Neural cell (in vitro differentiated cells): ENCODE measurements at regions not wholly inside any gene's neighbourhood (a gene's known extent, or its start where the extent isn't known, plus 50 kb on each side); places are given as distances from the start of the nearest gene placed in this dataset.
"Not testable (repeated sequence)": the region's sequence is repeated elsewhere in the genome, so short reads cannot be mapped to it uniquely, and the experiment has no call there.

Experiments used
- H2AFZ ChIP-seq: fragments of 200-600, 300-800 bp; sonication (generic), shearing (Covaris generic); 2 replicates; pipeline ENCODE4 v1.6.0; 2014; ENCODE audit warnings: low read depth, mild to moderate bottlenecking, antibody characterized with exemption, low read length, moderate library complexity
- H3F3A ChIP-seq: fragments of 200-600 bp; shearing (Covaris generic); 2 replicates; pipeline ENCODE4 v1.6.1; 2016; ENCODE audit warnings: mild to moderate bottlenecking, moderate library complexity, mixed read lengths, antibody characterized with exemption, low read length; ENCODE audit not compliant: insufficient read depth, poor library complexity, severe bottlenecking
- H3K27ac ChIP-seq: fragments of 200-600, 300-800 bp; sonication (generic), shearing (Covaris generic); 2 replicates; pipeline ENCODE4 v1.5.1; 2014; ENCODE audit warnings: mild to moderate bottlenecking, low read length, moderate library complexity
- H3K27me3 ChIP-seq: fragments of 300-800, 200-600 bp; sonication (generic), shearing (Covaris generic); 2 replicates; pipeline ENCODE4 v1.6.0; 2014; ENCODE audit warnings: mild to moderate bottlenecking, low read depth, low read length, moderate library complexity; ENCODE audit not compliant: insufficient read depth
- H3K36me3 ChIP-seq: fragments of 300-800, 200-600 bp; sonication (generic), shearing (Covaris generic); 2 replicates; pipeline ENCODE4 v1.5.1; 2014; ENCODE audit warnings: mild to moderate bottlenecking, antibody characterized with exemption, low read length, moderate library complexity; ENCODE audit not compliant: insufficient read depth
- H3K4me2 ChIP-seq: fragments of 300-800, 200-600 bp; sonication (generic), shearing (Covaris generic); 2 replicates; pipeline ENCODE4 v1.6.0; 2014; ENCODE audit warnings: mild to moderate bottlenecking, low read length
- H3K4me3 ChIP-seq: fragments of 300-800, 200-600 bp; sonication (generic), shearing (Covaris generic); 2 replicates; pipeline ENCODE4 v1.5.1; 2014; ENCODE audit warnings: mild to moderate bottlenecking, low read length, moderate library complexity
- H3K79me2 ChIP-seq: fragments of 200-600 bp; shearing (Covaris generic); replicated peaks from 2 replicates; pipeline ENCODE4 v1.6.0; 2014; ENCODE audit warnings: mild to moderate bottlenecking, low read length, moderate library complexity; ENCODE audit not compliant: insufficient read depth
- H3K9ac ChIP-seq: fragments of 300-800, 200-600 bp; sonication (generic), shearing (Covaris generic); 2 replicates; pipeline ENCODE4 v1.6.1; 2016; ENCODE audit warnings: mild to moderate bottlenecking, low read length, mixed read lengths
- H3K9me2 ChIP-seq: fragments of 200-600 bp; shearing (Covaris generic); 2 replicates; pipeline ENCODE4 v1.6.1; 2016; ENCODE audit warnings: mild to moderate bottlenecking, low read length, mixed read lengths; ENCODE audit not compliant: insufficient read depth
- H3K9me3 ChIP-seq: fragments of 200-600, 300-800 bp; sonication (generic), shearing (Covaris generic); 2 replicates; pipeline ENCODE4 v1.6.1; 2016; ENCODE audit warnings: mild to moderate bottlenecking, mixed run types, low read length, moderate library complexity, mixed read lengths
- H4K20me1 ChIP-seq: fragments of 200-600 bp; shearing (Covaris generic); 2 replicates; pipeline ENCODE4 v1.6.1; 2016; ENCODE audit warnings: mild to moderate bottlenecking, mixed run types; ENCODE audit not compliant: insufficient read depth
- CTCF ChIP-seq: fragments of 450-650 bp; IDR thresholded peaks from 2 replicates; pipeline ENCODE4 v1.5.1; 2014; ENCODE audit warnings: antibody characterized with exemption, mild to moderate bottlenecking, moderate library complexity; ENCODE audit not compliant: poor library complexity, severe bottlenecking
- EP300 ChIP-seq: fragments of 450-650 bp; conservative IDR thresholded peaks from 2 replicates; pipeline ENCODE4 v1.6.1; 2014; ENCODE audit warnings: antibody characterized with exemption, mild to moderate bottlenecking, moderate library complexity; ENCODE audit not compliant: poor library complexity, severe bottlenecking
- EZH2 ChIP-seq: fragments of 200-600, 300-800 bp; shearing (Covaris generic), sonication (generic); IDR thresholded peaks from 2 replicates; pipeline ENCODE4 v1.6.1; 2014; ENCODE audit warnings: antibody characterized with exemption, low read length, borderline replicate concordance, mild to moderate bottlenecking; ENCODE audit not compliant: insufficient read depth, poor library complexity, severe bottlenecking
- MXI1 ChIP-seq: fragments of 450-650 bp; conservative IDR thresholded peaks from 2 replicates; pipeline ENCODE4 v1.6.1; 2014; ENCODE audit warnings: antibody characterized with exemption, mild to moderate bottlenecking; ENCODE audit not compliant: poor library complexity, severe bottlenecking
- POLR2AphosphoS5 ChIP-seq: IDR thresholded peaks from 2 replicates; pipeline ENCODE4 v1.6.1; 2012
- RAD21 ChIP-seq: fragments of 450-650 bp; conservative IDR thresholded peaks from 2 replicates; pipeline ENCODE4 v1.6.1; 2014; ENCODE audit warnings: antibody characterized with exemption, mild to moderate bottlenecking, moderate library complexity
- REST ChIP-seq: IDR thresholded peaks from 2 replicates; pipeline ENCODE4 v1.6.1; 2012; ENCODE audit warnings: borderline replicate concordance
- SMC3 ChIP-seq: fragments of 450-650 bp; conservative IDR thresholded peaks from 2 replicates; pipeline ENCODE4 v1.6.1; 2014; ENCODE audit warnings: antibody characterized with exemption, mild to moderate bottlenecking, moderate library complexity; ENCODE audit not compliant: poor library complexity
- TAF1 ChIP-seq: IDR thresholded peaks from 2 replicates; pipeline ENCODE4 v1.6.1; 2012; ENCODE audit warnings: low read depth

GRCh38 chr4:66791686-66792085, 753.6 kb downstream of the CENPC start:
- Histone ChIP-seq H3F3A (no peaks in the 10 kb centered on the region), H4K20me1 (no peaks in the 10 kb centered on the region), H2AFZ (no peak overlapping the region), H3K9ac (no peak overlapping the region), H3K4me2 (no peak overlapping the region), H3K4me3 (no peak overlapping the region), H3K27ac (no peak overlapping the region), H3K36me3 (no peaks in the 10 kb centered on the region), H3K27me3 (no peaks in the 10 kb centered on the region), H3K79me2 (no peaks in the 10 kb centered on the region), H3K9me2 (no peaks in the 10 kb centered on the region), H3K9me3 (no peaks in the 10 kb centered on the region)
- TF ChIP-seq TAF1 = no peak

- Histone ChIP-seq H3K27ac (no peak overlapping the region), H3K79me2 (no peaks in the 10 kb centered on the region), H3K36me3 (no peaks in the 10 kb centered on the region), H3F3A (no peaks in the 10 kb centered on the region), H3K9me2 (no peaks in the 10 kb centered on the region), H3K4me2 (no peak overlapping the region), H3K27me3 (no peaks in the 10 kb centered on the region), H3K4me3 (no peak overlapping the region), H3K9ac (no peak overlapping the region), H4K20me1 (no peaks in the 10 kb centered on the region), H2AFZ (no peak overlapping the region), H3K9me3 (no peaks in the 10 kb centered on the region)
- TF ChIP-seq TAF1 = no peak
- TF ChIP-seq SMC3 = no peak
- TF ChIP-seq RAD21 = no peak
- TF ChIP-seq EP300 = no peak
- no peak for TF ChIP-seq REST
- no peak for TF ChIP-seq MXI1
- no peak for TF ChIP-seq POLR2AphosphoS5
- TF ChIP-seq CTCF = no peak
- no peak for TF ChIP-seq EZH2
Measured at GRCh38 chr4:66785479-66785878, 759.8 kb downstream of the CENPC start.

- H3K36me3 ChIP-seq, H3F3A ChIP-seq, H3K79me2 ChIP-seq, H3K9ac ChIP-seq, H2AFZ ChIP-seq, H4K20me1 ChIP-seq, H3K9me2 ChIP-seq, H3K4me2 ChIP-seq, H3K4me3 ChIP-seq, H3K9me3 ChIP-seq, H3K27ac ChIP-seq, H3K27me3 ChIP-seq: not testable (repeated sequence)
Measured at GRCh38 chr4:66782751-66783150, 762.6 kb downstream of the CENPC start.
